ENCODE measurements at regions not wholly inside any gene's neighbourhood (a gene's known extent, or its start where the extent isn't known, plus 50 kb on each side); places are given as distances from the start of the nearest gene placed in this dataset.
"Not testable (repeated sequence)": the region's sequence is repeated elsewhere in the genome, so short reads cannot be mapped to it uniquely, and the experiment has no call there.

- no peaks in the 10 kb centered on the region for H3K9me3 ChIP-seq
- no peak for DNase-seq (ENCODE audit: low spot score in 2 of 2)
- no peaks in the 10 kb centered on the region for H3K4me1 ChIP-seq
- in situ Hi-C loops (cut with MboI; ENCODE audit: low sequenced_read_pairs), result no loop called here
- H3K27me3 ChIP-seq (ENCODE audit: low read depth), result peaks cover 5% of the 10 kb centered on the region
- H3K4me3 ChIP-seq, result no peak overlapping the region
- H3K36me3 ChIP-seq (replicated peaks), result no peaks in the 10 kb centered on the region
Observed at GRCh38 chr16:86888231-86889053, 310.1 kb downstream of the FOXL1 start.

DNA sequence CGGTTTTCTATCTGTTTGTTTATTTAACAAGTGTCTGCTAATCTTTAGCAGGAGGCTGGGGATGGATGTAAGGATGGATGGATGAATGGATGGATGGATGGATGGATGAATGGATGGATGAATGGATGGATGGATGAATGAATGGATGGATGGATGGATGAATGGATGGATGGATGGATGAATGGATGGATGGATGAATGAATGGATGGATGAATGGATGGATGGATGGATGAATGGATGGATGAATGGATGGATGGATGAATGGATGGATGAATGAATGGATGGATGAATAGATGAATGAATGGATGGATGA lies 310.7 kb downstream of the FOXL1 start:
- H3K36me3 ChIP-seq (replicated peaks); H3K4me1 ChIP-seq; H3K9me3 ChIP-seq; in situ Hi-C loops (cut with MboI; ENCODE audit: low sequenced_read_pairs); DNase-seq (ENCODE audit: low spot score in 2 of 2); H3K4me3 ChIP-seq; H3K27me3 ChIP-seq (ENCODE audit: low read depth): not testable (repeated sequence)

GRCh38 chr16:86889974-86890373 lies 311.6 kb downstream of the FOXL1 start:
- peaks cover 5% of the 10 kb centered on the region for H3K27me3 ChIP-seq (ENCODE audit: low read depth)

DNA sequence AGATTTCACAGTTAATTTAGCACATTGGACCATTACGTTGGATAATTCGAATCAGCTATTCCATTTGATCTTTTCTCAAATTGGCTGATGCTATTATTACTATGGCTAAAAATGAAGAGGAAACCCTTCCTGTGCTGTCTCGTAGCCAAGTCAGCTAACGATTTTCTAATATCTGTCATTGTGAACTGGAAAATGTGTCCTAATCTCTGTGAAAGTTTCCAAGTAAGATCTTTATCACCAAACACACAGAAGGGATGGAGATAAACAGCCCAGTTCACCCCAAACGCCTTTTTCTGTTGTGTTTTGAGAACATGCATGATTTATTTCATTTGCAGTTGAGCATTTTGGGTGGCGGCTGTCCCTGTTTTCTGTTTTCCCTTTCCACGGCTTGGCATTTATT lies 312.8 kb downstream of the FOXL1 start:
- Histone ChIP-seq H3K4me3 (no peak overlapping the region), H3K4me1 (no peaks in the 10 kb centered on the region), H3K36me3 (replicated peaks) (no peaks in the 10 kb centered on the region), H3K9me3 (no peaks in the 10 kb centered on the region), H3K27me3 (ENCODE audit: low read depth) (peaks cover 5% of the 10 kb centered on the region)
- DNase-seq (ENCODE audit: low spot score in 2 of 2), result no peak
- in situ Hi-C loops (cut with MboI; ENCODE audit: low sequenced_read_pairs), result no loop called here

More at GRCh38 chr16:86889974-86890373, 311.6 kb downstream of the FOXL1 start:
- no peaks in the 10 kb centered on the region for H3K4me1 ChIP-seq
- H3K4me3 ChIP-seq, result no peak overlapping the region
- no peaks in the 10 kb centered on the region for H3K36me3 ChIP-seq (replicated peaks)
- DNase-seq (ENCODE audit: low spot score in 2 of 2), result no peak
- H3K9me3 ChIP-seq, result no peaks in the 10 kb centered on the region
- in situ Hi-C loops (cut with MboI; ENCODE audit: low sequenced_read_pairs), result no loop called here

DNA sequence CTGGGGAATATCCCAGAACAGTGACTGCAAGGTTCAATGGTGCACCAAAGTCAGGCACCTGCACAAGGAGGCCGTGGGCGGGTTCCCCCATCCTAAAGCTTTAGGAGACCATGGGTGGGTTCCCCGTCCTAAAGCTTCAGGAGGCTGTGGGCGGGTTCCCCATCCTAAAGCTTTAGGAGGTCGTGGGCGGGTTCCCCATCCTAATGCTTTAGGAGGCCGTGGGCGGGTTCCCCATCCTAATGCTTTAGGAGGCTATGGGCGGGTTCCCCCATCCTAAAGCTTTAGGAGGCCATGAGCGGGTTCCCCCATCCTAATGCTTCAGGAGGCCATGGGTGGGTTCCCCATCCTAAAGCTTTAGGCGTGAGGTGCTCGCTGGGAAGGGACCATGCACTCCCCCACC lies 313.3 kb downstream of the FOXL1 start:
- H3K4me3 ChIP-seq, result no peak overlapping the region
- no peak for DNase-seq (ENCODE audit: low spot score in 2 of 2)
- H3K4me1 ChIP-seq, result no peaks in the 10 kb centered on the region
- H3K9me3 ChIP-seq, result no peaks in the 10 kb centered on the region
- H3K27me3 ChIP-seq (ENCODE audit: low read depth), result peaks cover 5% of the 10 kb centered on the region
- in situ Hi-C loops (cut with MboI; ENCODE audit: low sequenced_read_pairs), result no loop called here
- H3K36me3 ChIP-seq (replicated peaks), result no peaks in the 10 kb centered on the region

- Histone ChIP-seq H3K27me3 (ENCODE audit: low read depth) (peaks cover 5% of the 10 kb centered on the region), H3K36me3 (replicated peaks) (no peaks in the 10 kb centered on the region), H3K9me3 (no peaks in the 10 kb centered on the region), H3K4me3 (no peak overlapping the region), H3K4me1 (no peaks in the 10 kb centered on the region)
- no peak for DNase-seq (ENCODE audit: low spot score in 2 of 2)
- in situ Hi-C loops (cut with MboI; ENCODE audit: low sequenced_read_pairs), result no loop called here
Observed at GRCh38 chr16:86892509-86892908, 314.2 kb downstream of the FOXL1 start.

DNA sequence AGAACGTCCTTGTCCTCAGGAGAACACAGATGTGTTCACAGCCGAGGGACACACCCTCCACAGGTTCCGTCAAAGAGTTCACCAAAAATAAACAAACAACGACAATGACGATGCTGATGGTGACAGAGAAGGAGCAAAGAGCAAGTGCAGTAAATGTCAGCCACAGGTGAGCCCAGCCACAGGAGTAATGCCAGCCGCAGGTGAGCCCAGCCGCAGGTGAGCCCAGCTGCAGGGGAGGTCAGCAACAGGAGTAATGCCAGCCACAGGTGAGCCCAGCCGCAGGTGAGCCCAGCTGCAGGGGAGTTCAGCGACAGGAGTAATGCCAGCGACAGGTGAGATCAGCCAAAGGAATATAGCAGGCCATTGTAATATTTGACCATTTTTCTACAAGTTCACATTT lies 315.2 kb downstream of the FOXL1 start:
- Histone ChIP-seq H3K36me3 (replicated peaks) (no peaks in the 10 kb centered on the region), H3K4me3 (no peak overlapping the region), H3K27me3 (ENCODE audit: low read depth) (peaks cover 5% of the 10 kb centered on the region), H3K4me1 (no peaks in the 10 kb centered on the region), H3K9me3 (no peaks in the 10 kb centered on the region)
- in situ Hi-C loops (cut with MboI; ENCODE audit: low sequenced_read_pairs), result no loop called here
- DNase-seq (ENCODE audit: low spot score in 2 of 2), result no peak

GRCh38 chr16:86894029-86894567 lies 315.7 kb downstream of the FOXL1 start:
- H3K36me3 ChIP-seq (replicated peaks), result no peaks in the 10 kb centered on the region
- H3K4me1 ChIP-seq, result no peaks in the 10 kb centered on the region
- no peak for DNase-seq (ENCODE audit: low spot score in 2 of 2)
- no peak overlapping the region for H3K4me3 ChIP-seq
- in situ Hi-C loops (cut with MboI; ENCODE audit: low sequenced_read_pairs), result no loop called here
- no peaks in the 10 kb centered on the region for H3K9me3 ChIP-seq
- H3K27me3 ChIP-seq (ENCODE audit: low read depth), result peaks cover 5% of the 10 kb centered on the region

DNA sequence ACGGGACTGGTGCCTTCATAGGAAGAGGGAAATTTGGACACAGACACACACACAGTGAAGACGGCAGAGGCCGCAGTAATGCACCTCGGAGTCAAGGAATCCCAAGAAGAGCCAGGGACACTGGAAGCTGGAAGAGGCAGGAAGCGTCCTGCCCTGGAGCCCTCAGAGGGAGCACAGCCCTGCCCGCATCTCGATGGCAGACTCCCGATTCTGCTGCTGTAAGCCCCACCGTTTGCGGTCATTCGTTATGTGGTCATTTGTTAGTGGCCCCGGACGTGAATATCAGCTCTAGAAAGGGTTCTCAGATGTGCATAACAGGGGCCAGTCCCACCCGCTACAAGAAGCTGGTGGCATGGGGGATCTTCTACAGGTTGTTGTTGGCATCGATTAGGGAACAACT lies 316.6 kb downstream of the FOXL1 start:
- in situ Hi-C loops (cut with MboI; ENCODE audit: low sequenced_read_pairs), result no loop called here
- H3K4me1 ChIP-seq, result no peaks in the 10 kb centered on the region
- no peaks in the 10 kb centered on the region for H3K9me3 ChIP-seq
- no peaks in the 10 kb centered on the region for H3K36me3 ChIP-seq (replicated peaks)
- H3K4me3 ChIP-seq, result no peak overlapping the region
- peaks cover 5% of the 10 kb centered on the region for H3K27me3 ChIP-seq (ENCODE audit: low read depth)
- no peak for DNase-seq (ENCODE audit: low spot score in 2 of 2)

GRCh38 chr16:86895606-86896005 lies 317.3 kb downstream of the FOXL1 start:
- Histone ChIP-seq H3K4me1 (no peaks in the 10 kb centered on the region), H3K27me3 (ENCODE audit: low read depth) (peaks cover 5% of the 10 kb centered on the region), H3K36me3 (replicated peaks) (no peaks in the 10 kb centered on the region), H3K9me3 (no peaks in the 10 kb centered on the region), H3K4me3 (no peak overlapping the region)
- no peak for DNase-seq (ENCODE audit: low spot score in 2 of 2)
- in situ Hi-C loops (cut with MboI; ENCODE audit: low sequenced_read_pairs), result no loop called here

- Histone ChIP-seq H3K4me3 (no peak overlapping the region), H3K36me3 (replicated peaks) (no peaks in the 10 kb centered on the region), H3K27me3 (ENCODE audit: low read depth) (peaks cover 5% of the 10 kb centered on the region), H3K9me3 (no peaks in the 10 kb centered on the region), H3K4me1 (no peaks in the 10 kb centered on the region)
- peak in 1 of 2 experiments; percentile 4 for DNase-seq (ENCODE audit: low spot score in 2 of 2)
- in situ Hi-C loops (cut with MboI; ENCODE audit: low sequenced_read_pairs), result no loop called here
Observed at GRCh38 chr16:86896976-86897375, 318.6 kb downstream of the FOXL1 start.

GRCh38 chr16:86897486-86897885 lies 319.1 kb downstream of the FOXL1 start:
- in situ Hi-C loops (cut with MboI; ENCODE audit: low sequenced_read_pairs), result no loop called here
- DNase-seq (ENCODE audit: low spot score in 2 of 2), result no peak
- H3K27me3 ChIP-seq (ENCODE audit: low read depth), result peaks cover under 1% of the 10 kb centered on the region; the same call in 1 of the 2 replicates
- no peak overlapping the region for H3K4me3 ChIP-seq
- H3K4me1 ChIP-seq, result no peaks in the 10 kb centered on the region
- H3K36me3 ChIP-seq (replicated peaks), result no peaks in the 10 kb centered on the region
- H3K9me3 ChIP-seq, result no peaks in the 10 kb centered on the region

DNA sequence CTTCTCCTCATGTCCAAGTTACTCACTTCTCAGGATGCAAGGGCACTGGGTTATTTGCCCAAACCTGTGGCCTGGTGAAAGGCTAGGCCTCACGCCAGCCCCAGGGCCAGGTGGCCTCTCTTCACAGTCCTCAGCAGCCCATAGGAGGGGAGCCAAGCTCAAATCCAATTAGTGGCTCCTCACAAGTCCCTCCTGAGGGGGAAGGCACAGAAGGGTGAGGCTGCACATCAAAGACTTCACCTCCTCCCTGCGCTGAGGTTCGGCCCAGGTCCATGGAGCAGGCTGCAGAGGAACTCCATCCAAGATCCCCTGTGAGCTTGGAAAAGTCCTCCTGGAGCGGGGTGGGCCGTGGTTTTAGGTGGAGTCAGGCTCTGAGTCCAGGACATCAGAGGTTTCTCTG lies 320.0 kb downstream of the FOXL1 start:
- no peaks in the 10 kb centered on the region for H3K27me3 ChIP-seq (ENCODE audit: low read depth)
- no peaks in the 10 kb centered on the region for H3K4me1 ChIP-seq
- no peak for DNase-seq (ENCODE audit: low spot score in 2 of 2)
- H3K4me3 ChIP-seq, result no peak overlapping the region
- in situ Hi-C loops (cut with MboI; ENCODE audit: low sequenced_read_pairs), result no loop called here
- no peaks in the 10 kb centered on the region for H3K9me3 ChIP-seq
- H3K36me3 ChIP-seq (replicated peaks), result no peaks in the 10 kb centered on the region

DNA sequence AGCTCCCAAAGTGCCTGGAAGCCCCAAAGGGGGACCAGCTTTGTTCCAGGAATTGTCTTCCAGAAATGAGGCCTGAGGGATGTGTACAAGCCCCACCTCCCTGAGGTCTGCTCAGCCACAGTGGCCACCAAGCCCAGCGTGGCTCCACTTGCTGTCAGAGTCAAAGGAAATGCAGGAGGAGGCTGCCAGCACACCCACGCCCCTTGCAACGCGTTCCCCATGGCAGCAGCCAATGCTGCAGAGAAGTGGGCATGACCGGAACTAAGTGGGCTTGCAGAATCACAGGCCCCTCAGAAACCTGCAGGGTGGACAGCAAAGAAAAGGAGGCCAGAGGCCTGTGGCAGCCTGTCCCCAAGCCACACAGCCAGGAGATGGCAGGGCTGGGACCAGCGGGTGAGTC lies 320.8 kb downstream of the FOXL1 start:
- H3K4me1 ChIP-seq, result no peaks in the 10 kb centered on the region
- no peaks in the 10 kb centered on the region for H3K9me3 ChIP-seq
- no peak for DNase-seq (ENCODE audit: low spot score in 2 of 2)
- no peaks in the 10 kb centered on the region for H3K27me3 ChIP-seq (ENCODE audit: low read depth)
- H3K36me3 ChIP-seq (replicated peaks), result no peaks in the 10 kb centered on the region
- H3K4me3 ChIP-seq, result no peak overlapping the region
- in situ Hi-C loops (cut with MboI; ENCODE audit: low sequenced_read_pairs), result no loop called here

DNA sequence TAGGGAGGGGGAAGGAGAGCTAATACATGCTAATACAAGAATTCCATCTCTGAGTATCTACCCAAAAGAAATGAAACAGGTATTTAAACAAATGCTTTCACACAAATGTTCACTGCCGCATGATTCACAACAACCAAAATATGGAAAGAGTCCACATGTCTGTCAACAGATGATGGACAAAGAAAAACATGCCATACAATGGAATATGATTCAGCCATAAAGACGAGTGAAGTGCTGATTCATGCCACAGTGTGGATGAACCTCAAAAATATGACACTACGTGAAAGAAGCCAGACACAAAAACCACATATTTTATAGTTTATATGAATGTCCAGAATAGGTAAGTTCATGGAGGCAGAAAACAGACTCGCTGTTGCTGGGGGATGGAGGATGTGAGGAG lies 321.4 kb downstream of the FOXL1 start:
- no peaks in the 10 kb centered on the region for H3K27me3 ChIP-seq (ENCODE audit: low read depth)
- no peak for DNase-seq (ENCODE audit: low spot score in 2 of 2)
- no peaks in the 10 kb centered on the region for H3K4me1 ChIP-seq
- H3K36me3 ChIP-seq (replicated peaks), result no peaks in the 10 kb centered on the region
- H3K4me3 ChIP-seq, result no peak overlapping the region
- in situ Hi-C loops (cut with MboI; ENCODE audit: low sequenced_read_pairs), result no loop called here
- no peaks in the 10 kb centered on the region for H3K9me3 ChIP-seq
